Lower lobe of right lung (tissue), 2 donors: ENCODE measurements at regions not wholly inside any gene's neighbourhood (a gene's known extent, or its start where the extent isn't known, plus 50 kb on each side); places are given as distances from the start of the nearest gene placed in this dataset.

Source experiments
- ATAC-seq, 2 donors: fragments of 200-7000 bp; cut with Tn5 transposase; one replicate each; pipeline ENCODE4 v1.9.1; 2020 to 2022; ENCODE audit warnings: mild to moderate bottlenecking in 2 of 2, moderate library complexity in 2 of 2
- DNase-seq: peaks from one replicate; pipeline ENCODE4 v3.0.0-alpha.2; 2020
- H3K27ac ChIP-seq: fragments of 200-600 bp; one replicate; pipeline ENCODE4 v1.8.0; 2022
- H3K27me3 ChIP-seq: fragments of 200-600 bp; one replicate; pipeline ENCODE4 v1.8.0; 2022; ENCODE audit warnings: low read depth
- H3K36me3 ChIP-seq: fragments of 200-600 bp; one replicate; pipeline ENCODE4 v1.8.0; 2022; ENCODE audit warnings: mild to moderate bottlenecking
- H3K4me1 ChIP-seq: fragments of 200-600 bp; one replicate; pipeline ENCODE4 v1.8.0; 2022
- H3K4me3 ChIP-seq: fragments of 200-600 bp; one replicate; pipeline ENCODE4 v1.8.0; 2022; ENCODE audit warnings: mild to moderate bottlenecking
- H3K9me3 ChIP-seq: fragments of 200-600 bp; one replicate; pipeline ENCODE4 v1.8.0; 2022
- CTCF ChIP-seq: fragments of 200-600 bp; IDR thresholded peaks from one replicate; pipeline ENCODE4 v1.8.0; 2022; ENCODE audit warnings: antibody characterized with exemption, mild to moderate bottlenecking
- intact Hi-C: fragments of 100-400 bp; cut with DNase I; formaldehyde crosslinking; loops from one replicate; pipeline ENCODE4 v1.11.0; 2022
- donor health status: DM: no; HTN: yes; CAD: no; lungs with severe emphysema.

GRCh38 chr4:1563241-1563640, 120.9 kb downstream of the FAM53A start:
- H3K36me3 ChIP-seq = no peaks in the 10 kb centered on the region
- peaks cover 84% of the 10 kb centered on the region for H3K27me3 ChIP-seq
- H3K27ac ChIP-seq = no peak overlapping the region
- no peak for ATAC-seq
- no peak overlapping the region for H3K4me3 ChIP-seq
- DNase-seq = no peak
- no peaks in the 10 kb centered on the region for H3K4me1 ChIP-seq
- H3K9me3 ChIP-seq = no peaks in the 10 kb centered on the region
- intact Hi-C loops = no loop called here
- no peak for TF ChIP-seq CTCF

GRCh38 chr4:1562771-1563170, 121.3 kb downstream of the FAM53A start:
- no peaks in the 10 kb centered on the region for H3K9me3 ChIP-seq
- intact Hi-C loops = no loop called here
- DNase-seq (no peak), ATAC-seq (no peak)
- H3K4me1 ChIP-seq = no peaks in the 10 kb centered on the region
- H3K4me3 ChIP-seq = no peak overlapping the region
- TF ChIP-seq CTCF = no peak
- no peaks in the 10 kb centered on the region for H3K36me3 ChIP-seq
- H3K27ac ChIP-seq = no peak overlapping the region
- H3K27me3 ChIP-seq = peaks cover 84% of the 10 kb centered on the region

- H3K27ac ChIP-seq = no peak overlapping the region
- peaks cover 82% of the 10 kb centered on the region for H3K27me3 ChIP-seq
- TF ChIP-seq CTCF = no peak
- DNase-seq (no peak), ATAC-seq (no peak)
- intact Hi-C loops = no loop called here
- H3K4me3 ChIP-seq = no peak overlapping the region
- H3K36me3 ChIP-seq = no peaks in the 10 kb centered on the region
- H3K4me1 ChIP-seq = no peaks in the 10 kb centered on the region
- no peaks in the 10 kb centered on the region for H3K9me3 ChIP-seq
Observed at GRCh38 chr4:1562371-1562770, 121.7 kb downstream of the FAM53A start.

- H3K36me3 ChIP-seq = no peaks in the 10 kb centered on the region
- H3K9me3 ChIP-seq = no peaks in the 10 kb centered on the region
- DNase-seq = no peak
- H3K27ac ChIP-seq = no peak overlapping the region
- no peaks in the 10 kb centered on the region for H3K4me1 ChIP-seq
- ATAC-seq = no peak
- H3K4me3 ChIP-seq = no peak overlapping the region
- H3K27me3 ChIP-seq = peaks cover 75% of the 10 kb centered on the region
- intact Hi-C loops = no loop called here
- TF ChIP-seq CTCF = no peak
Observed at GRCh38 chr4:1561286-1561990, 122.7 kb downstream of the FAM53A start.

GRCh38 chr4:1559896-1560650, 124.0 kb downstream of the FAM53A start:
- H3K4me1 ChIP-seq = no peaks in the 10 kb centered on the region
- intact Hi-C loops = no loop called here
- DNase-seq = no peak
- H3K9me3 ChIP-seq = no peaks in the 10 kb centered on the region
- no peak for ATAC-seq
- no peak overlapping the region for H3K27ac ChIP-seq
- no peak for TF ChIP-seq CTCF
- no peaks in the 10 kb centered on the region for H3K36me3 ChIP-seq
- H3K4me3 ChIP-seq = no peak overlapping the region
- peaks cover 69% of the 10 kb centered on the region for H3K27me3 ChIP-seq
